ENCODE measurements at regions not wholly inside any gene's neighbourhood (a gene's known extent, or its start where the extent isn't known, plus 50 kb on each side); places are given as distances from the start of the nearest gene placed in this dataset.

- TF ChIP-seq, protein P1, sequence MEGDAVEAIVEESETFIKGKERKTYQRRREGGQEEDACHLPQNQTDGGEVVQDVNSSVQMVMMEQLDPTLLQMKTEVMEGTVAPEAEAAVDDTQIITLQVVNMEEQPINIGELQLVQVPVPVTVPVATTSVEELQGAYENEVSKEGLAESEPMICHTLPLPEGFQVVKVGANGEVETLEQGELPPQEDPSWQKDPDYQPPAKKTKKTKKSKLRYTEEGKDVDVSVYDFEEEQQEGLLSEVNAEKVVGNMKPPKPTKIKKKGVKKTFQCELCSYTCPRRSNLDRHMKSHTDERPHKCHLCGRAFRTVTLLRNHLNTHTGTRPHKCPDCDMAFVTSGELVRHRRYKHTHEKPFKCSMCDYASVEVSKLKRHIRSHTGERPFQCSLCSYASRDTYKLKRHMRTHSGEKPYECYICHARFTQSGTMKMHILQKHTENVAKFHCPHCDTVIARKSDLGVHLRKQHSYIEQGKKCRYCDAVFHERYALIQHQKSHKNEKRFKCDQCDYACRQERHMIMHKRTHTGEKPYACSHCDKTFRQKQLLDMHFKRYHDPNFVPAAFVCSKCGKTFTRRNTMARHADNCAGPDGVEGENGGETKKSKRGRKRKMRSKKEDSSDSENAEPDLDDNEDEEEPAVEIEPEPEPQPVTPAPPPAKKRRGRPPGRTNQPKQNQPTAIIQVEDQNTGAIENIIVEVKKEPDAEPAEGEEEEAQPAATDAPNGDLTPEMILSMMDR (conservative IDR thresholded peaks at IDR 0.05 in 1 of 2, IDR thresholded peaks at IDR 0.05 in 1 of 2; ENCODE audit: extremely low read depth in 1 of 2, insufficient read depth in 1 of 2, low read depth in 1 of 2, low read length in 2 of 2) = no peak
- no peak for TF ChIP-seq EZH2 (IDR thresholded peaks at IDR 0.05; ENCODE audit: borderline replicate concordance, low read length)
Measured at GRCh38 chr12:126773012-126773411, 1494.0 kb upstream of the TMEM132C start.

Measured in mammary epithelial cell (primary cell).